ENCODE measurements at regions not wholly inside any gene's neighbourhood (a gene's known extent, or its start where the extent isn't known, plus 50 kb on each side); places are given as distances from the start of the nearest gene placed in this dataset.

DNA sequence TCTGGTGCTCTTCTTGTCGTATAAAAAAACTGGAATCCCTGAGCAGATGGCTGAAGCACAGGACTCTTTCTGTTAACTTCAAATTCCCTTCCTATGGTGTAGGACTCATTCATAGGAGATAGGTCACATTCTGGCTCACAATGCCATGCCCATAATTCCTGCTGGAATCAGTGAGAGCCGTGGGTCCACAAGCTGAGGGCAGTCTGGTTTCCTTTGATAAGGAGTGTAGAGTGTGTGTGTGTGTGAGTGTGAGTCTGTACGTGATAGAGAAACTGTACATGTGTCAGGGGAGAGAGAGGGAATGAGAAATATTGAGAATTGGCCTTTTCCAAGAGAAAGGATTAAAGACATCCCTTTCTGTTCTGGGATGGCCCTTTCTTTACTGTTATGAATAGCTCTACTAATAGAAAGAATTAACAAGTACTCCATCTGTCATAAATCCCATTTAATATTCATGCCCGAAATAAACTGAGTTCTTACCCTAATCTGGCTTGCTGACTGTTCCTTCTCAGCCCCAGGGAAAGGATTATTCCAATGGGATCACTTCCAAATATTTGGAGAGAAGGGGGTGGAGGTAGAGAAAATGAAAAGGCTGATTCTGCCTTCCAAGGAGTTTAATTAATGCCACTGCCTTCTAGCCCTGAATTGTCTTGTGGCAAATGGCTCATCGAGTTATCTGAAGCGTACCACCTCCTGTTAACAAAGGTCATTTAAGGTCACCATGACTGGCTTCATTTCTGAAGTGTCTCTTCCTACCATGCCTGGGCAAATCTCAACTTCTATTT lies 79.0 kb downstream of the TMX1 start:
- TF ChIP-seq EP300 (IDR thresholded peaks at IDR 0.05), result no peak
- TF ChIP-seq, protein P1, sequence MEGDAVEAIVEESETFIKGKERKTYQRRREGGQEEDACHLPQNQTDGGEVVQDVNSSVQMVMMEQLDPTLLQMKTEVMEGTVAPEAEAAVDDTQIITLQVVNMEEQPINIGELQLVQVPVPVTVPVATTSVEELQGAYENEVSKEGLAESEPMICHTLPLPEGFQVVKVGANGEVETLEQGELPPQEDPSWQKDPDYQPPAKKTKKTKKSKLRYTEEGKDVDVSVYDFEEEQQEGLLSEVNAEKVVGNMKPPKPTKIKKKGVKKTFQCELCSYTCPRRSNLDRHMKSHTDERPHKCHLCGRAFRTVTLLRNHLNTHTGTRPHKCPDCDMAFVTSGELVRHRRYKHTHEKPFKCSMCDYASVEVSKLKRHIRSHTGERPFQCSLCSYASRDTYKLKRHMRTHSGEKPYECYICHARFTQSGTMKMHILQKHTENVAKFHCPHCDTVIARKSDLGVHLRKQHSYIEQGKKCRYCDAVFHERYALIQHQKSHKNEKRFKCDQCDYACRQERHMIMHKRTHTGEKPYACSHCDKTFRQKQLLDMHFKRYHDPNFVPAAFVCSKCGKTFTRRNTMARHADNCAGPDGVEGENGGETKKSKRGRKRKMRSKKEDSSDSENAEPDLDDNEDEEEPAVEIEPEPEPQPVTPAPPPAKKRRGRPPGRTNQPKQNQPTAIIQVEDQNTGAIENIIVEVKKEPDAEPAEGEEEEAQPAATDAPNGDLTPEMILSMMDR (IDR thresholded peaks at IDR 0.05), result no peak
- H3K9me3 ChIP-seq, result no peaks in the 10 kb centered on the region
- DNase-seq (ENCODE audit: extremely low spot score), result no peak
- 41% methylated on average over 6 of the region's 6 CpGs for WGBS
- intact Hi-C loops (cut with DNase I), result no loop called here
- H3K27ac ChIP-seq (replicated peaks in 1 of 4), result peak overlapping the region in 3 of 4 donors; percentile 8 to 50 (median 22)
- no peaks in the 10 kb centered on the region for H3K27me3 ChIP-seq
- H3K4me3 ChIP-seq, result no peak overlapping the region
- no peaks in the 10 kb centered on the region for H3K36me3 ChIP-seq
- peaks cover 14 to 25% (median 24%) of the 10 kb centered on the region in 4 donors for H3K4me1 ChIP-seq

DNA sequence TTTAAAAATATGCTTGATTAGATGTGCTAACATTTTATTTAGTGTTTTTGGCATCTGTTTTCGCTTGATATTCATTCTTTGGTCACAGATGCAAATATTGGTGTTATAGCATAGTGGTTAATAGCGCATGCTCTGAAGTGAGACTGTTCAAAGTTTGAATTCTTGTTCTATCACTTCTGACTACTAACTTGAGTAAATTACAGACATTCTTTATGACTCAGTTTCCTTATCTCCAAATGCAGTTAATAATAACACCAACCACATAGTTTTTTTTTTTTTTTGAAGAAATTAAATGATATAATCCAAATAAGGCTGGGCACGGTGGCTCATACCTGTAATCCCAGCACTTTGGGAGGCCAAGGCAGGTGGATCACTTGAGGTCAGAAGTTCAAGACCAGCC lies 81.0 kb downstream of the TMX1 start:
- H3K9me3 ChIP-seq, result no peaks in the 10 kb centered on the region
- no peaks in the 10 kb centered on the region for H3K27me3 ChIP-seq
- no peak overlapping the region for H3K27ac ChIP-seq (replicated peaks in 1 of 4)
- H3K4me3 ChIP-seq, result no peak overlapping the region
- intact Hi-C loops (cut with DNase I), result no loop called here
- peaks cover 14 to 25% (median 24%) of the 10 kb centered on the region in 4 donors for H3K4me1 ChIP-seq
- no peaks in the 10 kb centered on the region for H3K36me3 ChIP-seq
- no peak for DNase-seq (ENCODE audit: extremely low spot score)
- WGBS, result 95% methylated on average over 3 of the region's 3 CpGs
- TF ChIP-seq, protein P1 (IDR thresholded peaks at IDR 0.05), result no peak
- TF ChIP-seq EP300 (IDR thresholded peaks at IDR 0.05), result no peak
- TF ChIP-seq POLR2AphosphoS5 (IDR thresholded peaks at IDR 0.05), result no peak

- intact Hi-C loops (cut with DNase I), result no loop called here
- no peak for TF ChIP-seq EP300 (IDR thresholded peaks at IDR 0.05)
- TF ChIP-seq POLR2A (IDR thresholded peaks at IDR 0.05; ENCODE audit: low read depth), result no peak
- no peak for TF ChIP-seq POLR2AphosphoS5 (IDR thresholded peaks at IDR 0.05)
- TF ChIP-seq, protein P1 (IDR thresholded peaks at IDR 0.05), result no peak
- no peak overlapping the region for H3K27ac ChIP-seq (replicated peaks in 1 of 4)
- peaks cover 23 to 34% (median 31%) of the 10 kb centered on the region in 4 donors for H3K4me1 ChIP-seq
- H3K9me3 ChIP-seq, result no peaks in the 10 kb centered on the region
- H3K27me3 ChIP-seq, result no peaks in the 10 kb centered on the region
- no peak overlapping the region for H3K4me3 ChIP-seq
- no peaks in the 10 kb centered on the region for H3K36me3 ChIP-seq
- WGBS, result 98% methylated on average over 3 of the region's 3 CpGs
- DNase-seq (ENCODE audit: extremely low spot score), result no peak
Observed at GRCh38 chr14:51323492-51323891, 83.4 kb downstream of the TMX1 start.

DNA sequence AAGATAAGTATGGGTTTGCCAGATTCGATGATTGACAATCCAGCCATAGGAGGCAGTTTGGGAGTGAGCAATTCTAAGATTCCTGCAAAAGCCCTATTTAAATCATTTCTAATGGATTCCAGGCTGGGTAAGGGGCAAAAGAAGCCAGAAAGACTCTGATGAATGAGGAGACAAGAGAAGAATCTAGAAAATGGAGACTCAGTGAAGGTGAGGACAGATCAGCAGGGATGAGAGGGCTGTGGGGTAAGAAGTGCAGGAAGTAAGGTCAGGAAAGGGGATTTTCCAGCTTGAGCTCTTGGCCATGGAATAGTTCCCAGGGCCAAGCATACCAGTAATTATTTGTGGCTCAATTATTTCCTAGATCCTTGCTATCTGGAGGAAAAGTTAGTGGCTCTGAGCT lies 87.3 kb downstream of the TMX1 start:
- Histone ChIP-seq H3K36me3 (no peaks in the 10 kb centered on the region), H3K9me3 (no peaks in the 10 kb centered on the region), H3K4me1 (peaks cover 12 to 28% (median 26%) of the 10 kb centered on the region in 4 donors), H3K27me3 (no peaks in the 10 kb centered on the region), H3K27ac (replicated peaks in 1 of 4) (peak overlapping the region in 3 of 4 donors; percentile 56 to 70 (median 61)), H3K4me3 (no peak overlapping the region)
- TF ChIP-seq, protein P1 (IDR thresholded peaks at IDR 0.05), result no peak
- no peak for TF ChIP-seq POLR2A (IDR thresholded peaks at IDR 0.05; ENCODE audit: low read depth)
- TF ChIP-seq EP300 (IDR thresholded peaks at IDR 0.05), result no peak
- no peak for TF ChIP-seq POLR2AphosphoS5 (IDR thresholded peaks at IDR 0.05)
- WGBS, result 84% methylated on average over 1 of the region's 1 CpG
- intact Hi-C loops (cut with DNase I), result no loop called here
- peak; percentile 34 for DNase-seq (ENCODE audit: extremely low spot score)

All from esophagus muscularis mucosa (tissue), 4 donors.